SK-N-SH (cell line): ENCODE measurements at regions not wholly inside any gene's neighbourhood (a gene's known extent, or its start where the extent isn't known, plus 50 kb on each side); places are given as distances from the start of the nearest gene placed in this dataset.

Experiments
- CTCF ChIA-PET: fragments of 300-600, 350-600 bp; formaldehyde crosslinking; extraction: SDS; loops from one replicate; lab custom pipeline; 2021; lab: Yijun Ruan, JAX
- POLR2A ChIA-PET: fragments of 350-600 bp; sonication (Branson Sonifier 250); formaldehyde crosslinking; extraction: SDS; loops from one replicate; lab custom pipeline; 2020; ENCODE audit warnings: antibody characterized with exemption, inconsistent platforms; lab: Yijun Ruan, JAX
- DNase-seq: peaks from one replicate; pipeline ENCODE4 v3.0.0; 2012
- H2AFZ ChIP-seq: fragments of 200-600 bp; sonication (generic); 2 replicates; pipeline ENCODE4 v1.8.1; 2016; ENCODE audit warnings: antibody characterized with exemption, mild to moderate bottlenecking, low read depth
- H3F3A ChIP-seq: fragments of 200-600 bp; sonication (generic); replicated peaks from 2 replicates; pipeline ENCODE3; 2016; ENCODE audit warnings: antibody characterized with exemption, mild to moderate bottlenecking; ENCODE audit not compliant: insufficient read depth
- H3K27ac ChIP-seq, 2 experiments: fragments of 200-500 bp in 1 of 2; fragments of 200-600 bp in 1 of 2; sonication (Bioruptor generic) in 1 of 2; sonication (generic), shearing (Covaris generic) in 1 of 2; 2 replicates each; pipeline versions ENCODE4 v1.5.1 to v1.6.1; 2014 to 2016; ENCODE audit warnings: low read depth in 2 of 2, inconsistent platforms in 1 of 2, low read length in 1 of 2, mild to moderate bottlenecking in 1 of 2, mixed read lengths in 1 of 2
- H3K27me3 ChIP-seq: fragments of 200-600 bp; sonication (generic), shearing (Covaris generic); 2 replicates; pipeline ENCODE4 v1.6.1; 2016; ENCODE audit warnings: mixed run types; ENCODE audit not compliant: insufficient read depth
- H3K36me3 ChIP-seq, 2 experiments: fragments of 200-500 bp in 1 of 2; fragments of 200-600 bp in 1 of 2; sonication (Bioruptor generic) in 1 of 2; sonication (generic) in 1 of 2; replicated peaks in 1 of 2; 2 replicates each; pipeline versions ENCODE3 to v1.5.1; 2014 to 2016; ENCODE audit warnings: low read length in 1 of 2, mild to moderate bottlenecking in 1 of 2; ENCODE audit not compliant: insufficient read depth in 2 of 2, control insufficient read depth in 1 of 2
- H3K4me1 ChIP-seq, 2 experiments: fragments of 200-500 bp in 1 of 2; fragments of 200-600 bp in 1 of 2; sonication (Bioruptor generic) in 1 of 2; sonication (generic), shearing (Covaris generic) in 1 of 2; 2 replicates each; pipeline versions ENCODE4 v1.5.1 to v1.6.1; 2014 to 2016; ENCODE audit warnings: low read depth in 1 of 2, low read length in 1 of 2, mixed run types in 1 of 2; ENCODE audit not compliant: insufficient read depth in 2 of 2, control insufficient read depth in 1 of 2
- H3K4me2 ChIP-seq: fragments of 200-600 bp; sonication (generic), shearing (Covaris generic); 2 replicates; pipeline ENCODE4 v1.6.1; 2017; ENCODE audit warnings: mixed run types
- H3K4me3 ChIP-seq, 2 experiments: fragments of 200-500 bp in 1 of 2; fragments of 200-600 bp in 1 of 2; sonication (Bioruptor generic) in 1 of 2; sonication (generic), shearing (Covaris generic) in 1 of 2; 2 replicates each; pipeline versions ENCODE4 v1.5.1 to v1.8.1; 2014 to 2016; ENCODE audit warnings: low read depth in 2 of 2, inconsistent platforms in 1 of 2, low read length in 1 of 2, mild to moderate bottlenecking in 1 of 2, mixed read lengths in 1 of 2, moderate library complexity in 1 of 2
- H3K79me2 ChIP-seq: fragments of 200-600 bp; sonication (generic); 2 replicates; pipeline ENCODE4 v1.8.1; 2017; ENCODE audit warnings: mild to moderate bottlenecking; ENCODE audit not compliant: insufficient read depth
- H3K9ac ChIP-seq: fragments of 200-600 bp; sonication (generic); 2 replicates; pipeline ENCODE4 v1.6.1; 2017; ENCODE audit warnings: mixed run types
- H3K9me2 ChIP-seq: fragments of 200-600 bp; sonication (generic); 2 replicates; pipeline ENCODE4 v1.6.1; 2017; ENCODE audit warnings: mixed run types
- H3K9me3 ChIP-seq: fragments of 200-600 bp; sonication (generic); 2 replicates; pipeline ENCODE4 v1.6.1; 2017; ENCODE audit warnings: mixed run types, mild to moderate bottlenecking, moderate library complexity
- H4K20me1 ChIP-seq: fragments of 200-600 bp; sonication (generic); 2 replicates; pipeline ENCODE4 v1.6.1; 2017; ENCODE audit warnings: mild to moderate bottlenecking, mixed run types; ENCODE audit not compliant: insufficient read depth
- CHD2 ChIP-seq: fragments of 150-350 bp; IDR thresholded peaks from 2 replicates; pipeline ENCODE4 v1.6.1; 2018; ENCODE audit warnings: low read length; ENCODE audit not compliant: partially characterized antibody
- ELF1 ChIP-seq: IDR thresholded peaks from 2 replicates; pipeline ENCODE4 v1.4.0; 2012
- EZH2phosphoT487 ChIP-seq: fragments of 200-600 bp; sonication (generic); IDR thresholded peaks from 2 replicates; pipeline ENCODE4 v1.6.1; 2017; ENCODE audit warnings: low read depth, mixed run types, mild to moderate bottlenecking, antibody characterized with exemption, moderate library complexity, borderline replicate concordance
- GABPA ChIP-seq: IDR thresholded peaks from 2 replicates; pipeline ENCODE4 v1.4.0; 2012; ENCODE audit warnings: low read depth, mild to moderate bottlenecking
- GATA2 ChIP-seq: sonication (generic); formaldehyde crosslinking; IDR thresholded peaks from 2 replicates; pipeline ENCODE4 v1.5.0; 2020; ENCODE audit warnings: mild to moderate bottlenecking, missing genetic modification reagents
- JUND ChIP-seq: IDR thresholded peaks from 2 replicates; pipeline ENCODE4 v1.4.0; 2012
- MAX ChIP-seq: IDR thresholded peaks from 2 replicates; pipeline ENCODE4 v1.4.0; 2012; ENCODE audit warnings: low read depth
- MEF2A ChIP-seq: IDR thresholded peaks from 2 replicates; pipeline ENCODE4 v1.4.0; 2012; ENCODE audit warnings: low read depth, borderline replicate concordance
- MXI1 ChIP-seq: IDR thresholded peaks from 2 replicates; pipeline ENCODE4 v1.6.1; 2012; ENCODE audit warnings: mild to moderate bottlenecking, low read depth, low read length, improper control_type of control experiment
- NFIC ChIP-seq: IDR thresholded peaks from 2 replicates; pipeline ENCODE4 v1.4.0; 2012; ENCODE audit warnings: borderline replicate concordance
- RAD21 ChIP-seq: IDR thresholded peaks from 2 replicates; pipeline ENCODE4 v1.6.1; 2012; ENCODE audit warnings: mild to moderate bottlenecking, low read length
- RCOR1 ChIP-seq: fragments of 150-350 bp; IDR thresholded peaks from 2 replicates; pipeline ENCODE4 v1.6.1; 2017; ENCODE audit warnings: antibody characterized with exemption, low read length
- RFX5 ChIP-seq: IDR thresholded peaks from 2 replicates; pipeline ENCODE4 v1.6.1; 2012; ENCODE audit warnings: mild to moderate bottlenecking, improper control_type of control experiment, low read length
- TCF12 ChIP-seq: IDR thresholded peaks from 2 replicates; pipeline ENCODE4 v1.4.0; 2012
- USF1 ChIP-seq: IDR thresholded peaks from 2 replicates; pipeline ENCODE4 v1.4.0; 2012; ENCODE audit warnings: low read depth, borderline replicate concordance
- USF2 ChIP-seq: fragments of 150-350 bp; IDR thresholded peaks from 2 replicates; pipeline ENCODE4 v1.6.1; 2017; ENCODE audit warnings: antibody characterized with exemption, low read length, low read depth, borderline replicate concordance
- YY1 ChIP-seq: IDR thresholded peaks from 2 replicates; pipeline ENCODE4 v1.4.0; 2012; ENCODE audit warnings: low read depth, mild to moderate bottlenecking
- ZBTB33 ChIP-seq: IDR thresholded peaks from 2 replicates; pipeline ENCODE4 v1.4.0; 2012; ENCODE audit warnings: low read depth, borderline replicate concordance
- WGBS: methylation state at CpG from one replicate; pipeline ENCODE4 v1.1.6; 2017; ENCODE audit warnings: low lambda C conversion rate; 5-methylcytosine and 5-hydroxymethylcytosine counted together

- no peaks in the 10 kb centered on the region for H3F3A ChIP-seq
- POLR2A ChIA-PET = no interaction called here
- DNase-seq = no peak
Measured at GRCh38 chr7:70925411-70926115, 206.4 kb upstream of the GALNT17 start.

GRCh38 chr7:70926666-70927065, 205.3 kb upstream of the GALNT17 start:
- TF ChIP-seq JUND (no peak), RCOR1 (no peak), EZH2phosphoT487 (no peak), MAX (no peak), GATA2 (CRISPR knock-in tag) (no peak), YY1 (no peak), ELF1 (no peak), GABPA (no peak), MEF2A (no peak)
- H3K27me3 ChIP-seq = no peaks in the 10 kb centered on the region
- no peaks in the 10 kb centered on the region for H4K20me1 ChIP-seq
- H3K9me2 ChIP-seq = no peaks in the 10 kb centered on the region
- no peak overlapping the region for H3K9ac ChIP-seq
- ChIA-PET POLR2A (no interaction called here), CTCF (interaction anchor here (0.6 kb wide), 1 partner anchor 270 kb away, joined by 3 read pairs; no protein-coding TSS in a partner anchor)
- H3K4me3 ChIP-seq = no peak overlapping the region
- no peak for DNase-seq
- H3K36me3 ChIP-seq = no peaks in the 10 kb centered on the region
- no peaks in the 10 kb centered on the region for H3F3A ChIP-seq
- H3K79me2 ChIP-seq = no peaks in the 10 kb centered on the region
- no peak overlapping the region for H3K4me2 ChIP-seq
- no peak overlapping the region for H3K27ac ChIP-seq
- no peaks in the 10 kb centered on the region for H3K9me3 ChIP-seq
- WGBS = 4% methylated on average over 4 of the region's 4 CpGs
- no peak overlapping the region for H2AFZ ChIP-seq
- H3K4me1 ChIP-seq = no peaks in the 10 kb centered on the region

More at GRCh38 chr7:70925411-70926115, 206.4 kb upstream of the GALNT17 start:
- Histone ChIP-seq H4K20me1 (no peaks in the 10 kb centered on the region), H3K9me3 (no peaks in the 10 kb centered on the region), H3K4me1 (no peaks in the 10 kb centered on the region), H2AFZ (no peak overlapping the region), H3K9ac (no peak overlapping the region), H3K36me3 (no peaks in the 10 kb centered on the region), H3K27ac (no peak overlapping the region), H3K4me3 (no peak overlapping the region), H3K9me2 (no peaks in the 10 kb centered on the region), H3K4me2 (no peak overlapping the region), H3K27me3 (no peaks in the 10 kb centered on the region), H3K79me2 (no peaks in the 10 kb centered on the region)
- TF ChIP-seq RFX5 (peak; percentile 87), USF1 (no peak), GATA2 (CRISPR knock-in tag) (no peak), NFIC (no peak), EZH2phosphoT487 (no peak), TCF12 (no peak), RCOR1 (no peak)
- CTCF ChIA-PET = interaction anchor here (0.6 to 1.5 kb wide), 2 partner anchors 96 to 418 kb away, joined by 3 read pairs; no protein-coding TSS in a partner anchor
- WGBS = 19% methylated on average over 5 of the region's 5 CpGs

GRCh38 chr7:70935311-70935710, 196.6 kb upstream of the GALNT17 start:
- Histone ChIP-seq H4K20me1 (no peaks in the 10 kb centered on the region), H3K9me2 (no peaks in the 10 kb centered on the region), H2AFZ (no peak overlapping the region), H3K27me3 (no peaks in the 10 kb centered on the region), H3K4me2 (no peak overlapping the region), H3K27ac (no peak overlapping the region), H3K36me3 (no peaks in the 10 kb centered on the region), H3K79me2 (no peaks in the 10 kb centered on the region), H3F3A (no peaks in the 10 kb centered on the region), H3K4me3 (no peak overlapping the region), H3K9me3 (0 out of 2 replicates have a peak, but pooled peaks cover 2% of the 10 kb centered on the region), H3K4me1 (no peaks in the 10 kb centered on the region), H3K9ac (no peak overlapping the region)
- DNase-seq = no peak
- POLR2A ChIA-PET = no interaction called here
- 44% methylated on average over 7 of the region's 8 CpGs for WGBS
- CTCF ChIA-PET = no interaction called here
- no peak for TF ChIP-seq CHD2
- TF ChIP-seq TCF12 = no peak
- no peak for TF ChIP-seq RCOR1
- no peak for TF ChIP-seq MAX
- TF ChIP-seq ZBTB33 = no peak
- TF ChIP-seq RAD21 = no peak
- TF ChIP-seq YY1 = no peak
- TF ChIP-seq USF2 = no peak
- TF ChIP-seq JUND = no peak
- no peak for TF ChIP-seq MXI1
